Body of pancreas (tissue), 4 donors: ENCODE measurements at regions not wholly inside any gene's neighbourhood (a gene's known extent, or its start where the extent isn't known, plus 50 kb on each side); places are given as distances from the start of the nearest gene placed in this dataset.

Experiments used
- ATAC-seq: fragments of 150-250 bp; one replicate; pipeline ENCODE4 v1.9.1; 2016
- DNase-seq, 4 donors: peaks; one replicate each; pipeline ENCODE4 v3.0.0-alpha.2; 2019
- H3K27ac ChIP-seq, 4 donors: fragments of 200-600 bp; sonication (generic); 1 replicate in 3 of 4; 2 replicates in 1 of 4; pipeline versions ENCODE4 v1.5.1 to v1.6.1; 2016 to 2019; ENCODE audit warnings: mild to moderate bottlenecking in 1 of 4, mixed read lengths in 1 of 4, moderate library complexity in 1 of 4
- H3K27me3 ChIP-seq, 2 donors: fragments of 200-600 bp; sonication (generic); one replicate each; pipeline ENCODE4 v1.6.0; 2016; ENCODE audit warnings: mild to moderate bottlenecking in 1 of 2
- H3K36me3 ChIP-seq, 2 donors: fragments of 200-600 bp; sonication (generic); replicated peaks in 1 of 2; 2 replicates each; pipeline ENCODE4 v1.5.1; 2016; ENCODE audit warnings: low read depth in 2 of 2; ENCODE audit not compliant: insufficient read depth in 1 of 2
- H3K4me1 ChIP-seq: fragments of 200-600 bp; sonication (generic); one replicate; pipeline ENCODE4 v1.6.0; 2016
- H3K4me3 ChIP-seq, 2 donors: fragments of 200-600 bp; sonication (generic); 1 replicate in 1 of 2; 2 replicates in 1 of 2; pipeline ENCODE4 v1.5.1; 2016 to 2019
- H3K9me3 ChIP-seq, 3 donors: fragments of 200-600 bp; sonication (generic); 1 replicate in 2 of 3; 2 replicates in 1 of 3; pipeline ENCODE4 v1.5.1; 2016
- CTCF ChIP-seq, 7 experiments: fragments of 450-650 bp in 4 of 7; fragments of 200-600 bp in 3 of 7; sonication (generic) in 3 of 7; IDR thresholded peaks; one replicate each; pipeline ENCODE4 v1.5.1; 2016 to 2019; ENCODE audit warnings: antibody characterized with exemption in 7 of 7
- POLR2A ChIP-seq, 3 donors: fragments of 450-650 bp; IDR thresholded peaks; one replicate each; pipeline ENCODE4 v1.6.1; 2016; ENCODE audit warnings: antibody characterized with exemption in 3 of 3, mild to moderate bottlenecking in 2 of 3
- WGBS, 2 donors: methylation state at CpG; one replicate each; pipeline ENCODE4 v1.1.5; 2017; 5-methylcytosine and 5-hydroxymethylcytosine counted together
- intact Hi-C: fragments of 100-400 bp; cut with DNase I; formaldehyde crosslinking; loops from one replicate; pipeline ENCODE4 v1.15.1; 2023

- TF ChIP-seq POLR2A (IDR thresholded peaks at IDR 0.05) (no peak), CTCF (IDR thresholded peaks at IDR 0.05) (no peak)
- no peaks in the 10 kb centered on the region for H3K9me3 ChIP-seq
Observed at GRCh38 chr4:62262676-62263075, 1062.5 kb downstream of the ADGRL3 start.

GRCh38 chr4:62260254-62260653, 1060.1 kb downstream of the ADGRL3 start:
- H3K36me3 ChIP-seq, result no peaks in the 10 kb centered on the region
- no peak overlapping the region for H3K4me3 ChIP-seq
- H3K27me3 ChIP-seq, result no peaks in the 10 kb centered on the region
- intact Hi-C loops, result no loop called here
- 34 to 39% methylated on average over 3 of the region's 3 CpGs for WGBS, 2 donors
- H3K27ac ChIP-seq, result no peak overlapping the region
- H3K4me1 ChIP-seq, result no peaks in the 10 kb centered on the region
- no peak for ATAC-seq
- TF ChIP-seq CTCF (IDR thresholded peaks at IDR 0.05), result no peak
- TF ChIP-seq POLR2A (IDR thresholded peaks at IDR 0.05), result no peak
- H3K9me3 ChIP-seq, result no peaks in the 10 kb centered on the region
- no peak for DNase-seq

More at GRCh38 chr4:62262676-62263075, 1062.5 kb downstream of the ADGRL3 start:
- Histone ChIP-seq H3K27me3 (no peaks in the 10 kb centered on the region), H3K36me3 (no peaks in the 10 kb centered on the region), H3K4me1 (no peaks in the 10 kb centered on the region), H3K27ac (no peak overlapping the region), H3K4me3 (no peak overlapping the region)
- 39 to 44% methylated on average over 1 of the region's 1 CpG for WGBS, 2 donors
- DNase-seq (no peak), ATAC-seq (no peak)
- intact Hi-C loops, result no loop called here

- DNase-seq (no peak), ATAC-seq (no peak)
- TF ChIP-seq CTCF (IDR thresholded peaks at IDR 0.05) (no peak), POLR2A (IDR thresholded peaks at IDR 0.05) (no peak)
- intact Hi-C loops, result no loop called here
- H3K4me3 ChIP-seq, result no peak overlapping the region
- H3K27me3 ChIP-seq, result no peaks in the 10 kb centered on the region
- no peaks in the 10 kb centered on the region for H3K9me3 ChIP-seq
- H3K36me3 ChIP-seq, result no peaks in the 10 kb centered on the region
- no peak overlapping the region for H3K27ac ChIP-seq
- no peaks in the 10 kb centered on the region for H3K4me1 ChIP-seq
Observed at GRCh38 chr4:62256479-62256878, 1056.4 kb downstream of the ADGRL3 start.

GRCh38 chr4:62252728-62253127, 1052.6 kb downstream of the ADGRL3 start:
- no peaks in the 10 kb centered on the region for H3K36me3 ChIP-seq
- intact Hi-C loops, result no loop called here
- no peaks in the 10 kb centered on the region for H3K9me3 ChIP-seq
- no peaks in the 10 kb centered on the region for H3K27me3 ChIP-seq
- no peaks in the 10 kb centered on the region for H3K4me1 ChIP-seq
- H3K4me3 ChIP-seq, result no peak overlapping the region
- no peak overlapping the region for H3K27ac ChIP-seq
- WGBS, 2 donors, result 69 to 71% methylated on average over 1 of the region's 1 CpG
- DNase-seq (no peak), ATAC-seq (no peak)
- no peak for TF ChIP-seq POLR2A (IDR thresholded peaks at IDR 0.05)
- TF ChIP-seq CTCF (IDR thresholded peaks at IDR 0.05), result no peak

- Histone ChIP-seq H3K9me3 (no peaks in the 10 kb centered on the region), H3K27me3 (no peaks in the 10 kb centered on the region), H3K4me3 (no peak overlapping the region), H3K36me3 (no peaks in the 10 kb centered on the region), H3K4me1 (no peaks in the 10 kb centered on the region), H3K27ac (no peak overlapping the region)
- DNase-seq (no peak), ATAC-seq (no peak)
- intact Hi-C loops, result no loop called here
- TF ChIP-seq CTCF (IDR thresholded peaks at IDR 0.05) (no peak), POLR2A (IDR thresholded peaks at IDR 0.05) (no peak)
- WGBS, 2 donors, result 47 to 51% methylated on average over 4 to 5 of the region's 5 CpGs
Observed at GRCh38 chr4:62250100-62250499, 1050.0 kb downstream of the ADGRL3 start.
